ENCODE measurements at regions not wholly inside any gene's neighbourhood (a gene's known extent, or its start where the extent isn't known, plus 50 kb on each side); places are given as distances from the start of the nearest gene placed in this dataset.
"Not testable (repeated sequence)": the region's sequence is repeated elsewhere in the genome, so short reads cannot be mapped to it uniquely, and the experiment has no call there.

DNA sequence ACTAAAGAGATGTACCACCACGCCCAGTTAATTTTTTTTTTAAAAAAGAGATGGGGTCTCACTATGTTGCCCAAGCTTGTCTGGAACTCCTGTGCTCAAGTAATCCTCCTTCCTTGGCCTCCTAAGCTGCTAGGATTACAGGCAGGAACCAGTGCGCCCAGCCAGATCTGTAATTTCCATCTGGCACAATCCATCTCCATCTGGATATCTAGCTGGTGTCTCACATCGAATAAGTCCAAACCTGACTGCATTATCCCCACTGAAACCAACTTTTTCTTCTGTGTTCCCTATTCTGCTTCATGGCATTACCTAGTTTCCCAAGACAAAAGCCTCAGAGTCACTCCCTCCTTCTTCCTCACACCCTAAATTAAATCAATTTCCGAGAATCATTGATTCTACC, 125.8 kb upstream of the TEX13C start:
- no peak for FAIRE-seq
- DNase-seq (ENCODE audit: low spot score in 2 of 2): no peak

DNA sequence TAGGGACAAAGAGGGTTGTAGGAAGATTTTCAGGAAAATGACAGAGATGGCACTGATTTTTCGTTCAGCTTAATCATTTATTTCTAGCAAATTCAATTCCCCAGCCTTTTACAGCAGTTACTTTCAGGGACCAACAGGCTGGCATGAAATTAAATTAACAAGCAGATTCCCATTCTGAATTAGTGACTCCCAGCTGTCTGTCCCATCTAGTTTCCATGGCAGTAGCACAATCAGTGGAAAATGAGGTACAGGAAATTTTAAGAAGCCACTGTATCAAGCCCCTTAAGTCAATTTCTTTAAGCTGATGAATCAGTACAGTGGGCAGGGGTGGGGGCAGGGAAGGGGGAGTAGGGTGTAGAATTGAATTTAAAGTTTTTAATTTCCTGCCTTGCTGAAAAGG, 121.1 kb upstream of the TEX13C start:
- DNase-seq (ENCODE audit: low spot score in 2 of 2): no peak
- FAIRE-seq: no peak

DNA sequence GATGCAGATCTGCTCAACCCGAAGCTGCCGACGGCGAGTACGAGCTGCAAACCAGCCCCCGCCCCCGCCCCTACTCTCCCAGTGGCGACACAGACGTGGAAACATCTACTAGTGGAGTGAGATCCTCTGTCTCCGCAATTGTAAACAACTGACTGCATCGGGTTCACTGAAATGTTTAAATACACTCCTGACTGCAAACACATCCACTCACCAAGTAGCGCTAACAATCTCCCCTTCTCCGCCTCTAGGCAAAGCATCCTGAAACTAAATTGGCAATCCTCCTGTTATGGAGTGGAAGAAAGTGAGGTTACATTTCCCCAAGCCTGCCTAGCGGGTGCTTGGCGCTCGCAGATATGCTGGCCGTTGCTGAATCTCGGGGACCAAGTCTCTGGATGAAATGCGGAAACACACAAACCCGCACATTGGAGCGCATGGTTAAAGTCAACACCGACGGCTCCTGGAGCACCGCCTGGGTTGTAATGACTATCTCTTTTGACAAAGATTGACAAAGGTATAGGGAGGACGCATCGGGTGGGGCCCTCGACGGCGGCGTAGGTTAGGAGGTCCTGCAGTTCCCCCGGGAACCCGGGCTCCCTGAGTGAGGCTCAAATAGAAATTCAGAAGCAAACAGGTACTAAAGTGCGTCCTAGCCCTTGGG, 117.0 kb upstream of the TEX13C start:
- no peak for DNase-seq (ENCODE audit: low spot score in 2 of 2)
- FAIRE-seq: no peak

DNA sequence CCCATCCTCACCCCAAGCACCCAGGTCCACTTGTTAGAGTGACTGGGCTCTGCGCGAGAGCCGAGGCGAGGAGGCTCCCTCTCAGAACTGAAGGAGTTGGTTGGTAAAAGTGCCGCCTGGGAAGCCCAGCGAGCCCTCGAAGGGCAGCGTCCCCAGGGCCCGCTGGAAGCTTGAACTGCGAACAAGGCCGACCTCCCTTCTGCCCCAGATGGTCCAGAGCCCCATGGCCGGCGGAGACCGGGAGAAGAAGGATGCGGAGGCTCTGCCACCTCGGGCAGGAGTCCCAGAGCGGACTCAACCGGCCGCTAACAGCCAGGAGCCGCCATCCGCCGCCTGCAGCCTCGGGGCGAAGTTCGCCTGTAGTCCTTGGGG, 116.3 kb upstream of the TEX13C start:
- DNase-seq (ENCODE audit: low spot score in 2 of 2) (peak in 1 of 2 donors; percentile 0), FAIRE-seq (no peak)

DNA sequence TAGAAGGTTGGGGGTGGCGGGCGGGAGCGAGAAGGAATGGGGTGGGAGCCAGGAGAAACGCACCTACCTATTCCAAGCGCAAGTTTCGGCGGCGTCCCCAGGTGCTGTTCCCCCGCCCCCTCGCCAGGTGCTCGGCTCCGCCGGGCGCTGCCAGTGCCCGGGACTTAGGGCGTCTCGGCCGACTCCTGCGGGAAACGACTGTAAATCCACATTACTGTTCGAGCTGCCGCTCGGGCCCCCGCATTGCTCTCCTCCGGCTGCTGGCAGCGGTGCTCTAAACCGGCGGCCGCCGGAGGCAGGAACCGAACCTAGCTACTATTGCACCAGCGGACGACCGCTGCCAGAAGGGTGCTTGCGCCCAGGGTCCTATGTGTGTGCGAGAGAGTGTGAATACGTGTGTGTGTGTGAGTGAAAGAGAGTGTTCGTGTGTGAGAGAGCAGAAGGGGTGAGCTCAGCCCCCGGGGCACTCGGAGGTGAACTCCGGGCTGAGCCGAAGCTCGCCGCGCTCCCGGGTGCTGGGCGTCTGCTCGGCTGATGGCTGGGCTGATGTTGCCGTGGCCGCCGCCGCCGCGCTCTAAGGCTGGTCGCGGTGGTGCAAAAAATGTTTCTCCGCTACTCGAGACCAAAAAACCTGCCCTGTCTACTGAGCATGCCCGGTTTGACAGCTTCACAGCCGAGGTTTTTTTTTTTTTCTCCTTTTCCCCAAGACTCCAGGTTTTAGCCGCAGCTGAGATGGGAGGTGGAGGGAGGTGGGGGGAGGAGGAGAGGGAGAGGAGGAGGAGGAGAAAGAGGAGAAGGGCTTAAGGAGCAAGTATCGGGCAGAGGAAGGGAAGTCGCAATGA, 115.7 kb upstream of the TEX13C start:
- FAIRE-seq (no peak), DNase-seq (ENCODE audit: low spot score in 2 of 2) (peak in 1 of 2 donors; percentile 6)

DNA sequence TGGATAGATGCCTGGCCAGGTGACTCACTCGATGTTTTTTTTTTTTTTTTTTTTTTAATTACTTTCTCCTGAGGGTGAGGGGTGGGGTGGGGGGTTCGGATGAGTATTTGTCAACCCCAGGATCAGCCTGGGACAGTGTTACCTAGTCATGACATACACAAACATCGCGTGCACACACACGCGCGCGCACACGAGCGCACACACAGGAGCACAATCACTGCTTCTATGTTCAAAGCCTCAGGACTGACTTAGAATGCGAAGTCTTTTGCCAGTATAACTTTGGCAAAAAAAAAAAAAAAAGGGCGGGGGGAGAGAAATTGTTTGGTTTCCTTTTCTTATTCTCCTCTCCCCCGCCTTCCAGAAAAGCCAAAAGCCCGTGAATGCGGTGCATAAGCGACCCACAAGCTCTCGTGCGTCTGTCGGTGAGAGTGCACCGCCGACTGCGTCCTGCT, 115.0 kb upstream of the TEX13C start:
- DNase-seq (ENCODE audit: low spot score in 2 of 2): peak in 1 of 2 donors; percentile 1
- no peak for FAIRE-seq

DNA sequence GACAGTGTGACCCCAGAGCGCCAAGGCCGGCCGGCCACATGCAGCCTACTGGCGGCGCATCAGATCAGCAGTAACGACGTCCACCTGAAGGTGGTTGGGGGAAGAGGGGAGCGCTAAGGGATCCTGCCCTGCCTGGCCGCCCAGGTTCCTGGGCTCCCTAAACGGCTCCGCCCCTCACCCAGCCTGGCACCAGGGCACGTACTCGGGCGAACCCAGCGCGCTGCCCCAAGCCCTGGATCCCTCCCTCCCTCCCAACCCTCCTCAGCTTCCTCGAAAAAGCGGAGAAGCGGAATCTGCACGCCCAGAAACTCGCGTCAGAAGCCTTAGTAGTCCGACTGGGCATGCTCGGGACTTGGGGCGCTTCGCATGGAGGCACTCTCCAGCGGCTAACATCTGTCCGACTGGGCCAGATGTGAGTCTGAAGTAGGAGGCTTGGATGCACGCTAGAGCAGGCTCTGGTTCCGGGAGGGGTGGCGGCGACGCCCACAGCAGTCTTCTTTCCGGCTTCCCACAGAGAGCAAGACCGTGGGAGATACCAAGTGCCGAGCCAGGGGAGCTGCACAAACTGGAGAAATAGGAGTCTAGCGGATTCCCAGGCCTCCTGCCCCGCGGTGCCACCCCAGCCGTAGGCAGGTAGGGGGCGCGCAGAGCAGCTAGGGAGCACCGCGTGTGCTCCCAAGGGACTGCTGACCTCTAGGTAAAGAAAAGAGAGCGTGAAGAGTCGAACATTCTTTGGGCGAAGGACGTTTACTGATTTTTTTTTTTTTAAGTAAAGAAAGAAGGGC, 114.3 kb upstream of the TEX13C start:
- peak in 1 of 2 donors; percentile 13 for DNase-seq (ENCODE audit: low spot score in 2 of 2)

DNA sequence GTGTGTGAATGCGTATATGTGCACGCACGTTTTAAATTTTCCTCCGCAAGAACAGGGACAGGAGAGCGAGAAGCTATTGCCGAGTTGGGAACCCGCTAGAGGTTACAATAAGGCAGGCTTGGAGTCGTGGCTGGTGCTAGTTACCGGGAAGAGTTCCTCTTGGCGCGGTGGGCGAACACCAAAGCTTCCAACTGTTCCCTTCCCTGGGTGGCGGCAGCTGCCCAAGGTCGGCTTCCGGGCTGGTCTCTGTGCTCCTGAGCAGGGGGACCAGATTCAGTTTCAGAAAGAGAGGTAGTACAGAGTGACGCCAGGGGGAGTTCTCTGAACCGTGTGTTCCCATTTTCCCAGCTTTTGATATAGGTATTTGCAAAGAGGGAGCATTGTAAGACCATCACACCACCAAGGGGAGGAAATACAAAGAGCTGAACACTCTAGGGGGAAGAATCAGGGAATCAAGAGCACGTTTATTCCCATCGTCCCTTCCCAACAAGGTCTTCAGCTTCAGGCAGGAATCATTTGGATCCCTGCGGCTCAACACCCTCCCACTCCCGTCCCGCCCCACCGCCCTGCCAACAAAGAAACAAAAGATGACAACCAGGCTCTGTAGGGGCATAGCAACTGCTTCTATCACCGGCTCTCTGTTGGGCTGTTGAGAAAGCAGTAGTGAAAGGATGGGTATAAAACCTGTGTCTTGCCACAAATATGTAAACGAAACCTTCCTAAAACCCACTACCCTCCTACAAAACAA, 113.6 kb upstream of the TEX13C start:
- DNase-seq (ENCODE audit: low spot score in 2 of 2) (no peak), FAIRE-seq (no peak)

More for the DNA sequence above, 114.3 kb upstream of the TEX13C start:
- no peak for FAIRE-seq

DNA sequence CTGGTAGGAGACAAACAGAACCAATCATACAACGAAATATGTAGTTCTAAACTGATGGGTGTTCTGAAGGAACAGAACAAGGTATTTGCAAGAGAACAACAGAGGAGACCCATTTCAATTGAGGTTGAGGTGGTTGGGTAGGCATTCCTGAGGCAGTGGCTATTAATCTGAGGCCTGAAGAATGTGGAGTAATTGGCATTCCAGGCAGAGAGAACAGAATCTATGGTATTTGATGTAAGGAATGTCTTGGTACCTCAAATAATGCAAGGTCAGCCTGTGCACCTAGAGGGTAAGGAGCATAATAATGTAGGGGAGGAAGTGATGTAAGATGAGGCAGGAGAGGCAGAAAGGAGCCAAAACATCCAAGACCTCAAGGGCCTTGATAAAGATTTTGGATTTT, 109.5 kb upstream of the TEX13C start:
- no peak for FAIRE-seq

DNA sequence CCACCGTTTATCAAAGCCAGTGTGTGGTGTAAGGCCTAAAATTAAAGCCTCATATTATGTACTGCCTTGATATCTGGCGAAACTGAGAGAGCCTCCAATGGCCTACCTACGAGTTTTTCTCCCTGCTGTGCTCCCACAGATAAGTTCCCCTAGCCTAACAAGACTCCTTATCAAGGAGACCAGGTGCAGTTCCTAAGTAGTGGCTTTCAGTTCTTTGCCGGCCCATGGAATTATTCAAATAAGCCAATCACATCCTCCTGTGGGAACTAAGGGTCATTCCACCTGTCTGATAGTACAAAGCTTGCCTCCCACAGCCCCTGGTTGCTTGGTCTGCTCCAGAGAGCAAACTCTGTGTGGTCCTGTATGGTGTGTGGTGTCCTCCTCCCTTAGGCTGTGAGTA, 99.8 kb upstream of the TEX13C start:
- DNase-seq (ENCODE audit: low spot score in 2 of 2) (no peak), FAIRE-seq (no peak)

More for the DNA sequence above, 109.5 kb upstream of the TEX13C start:
- no peak for DNase-seq (ENCODE audit: low spot score in 2 of 2)

DNA sequence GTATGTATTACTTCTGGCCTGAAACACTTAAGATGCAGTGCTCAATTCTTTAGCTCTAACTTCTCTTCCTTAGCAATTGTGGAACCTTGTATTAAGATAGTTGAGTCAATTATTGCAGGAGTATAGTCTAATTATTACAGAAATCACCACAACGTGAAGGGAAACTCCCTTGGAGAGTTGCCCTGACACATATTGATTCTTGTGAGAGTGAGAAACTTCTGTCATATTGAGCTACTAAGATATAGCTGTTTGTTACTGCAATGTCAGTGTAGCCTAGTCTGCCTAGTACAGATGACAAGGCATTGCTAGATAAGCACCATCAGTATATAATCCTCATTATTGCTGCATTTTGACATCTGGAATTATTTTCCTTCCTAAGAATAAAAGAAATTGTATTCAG, 82.7 kb upstream of the TEX13C start:
- DNase-seq (ENCODE audit: low spot score in 2 of 2) (no peak), FAIRE-seq (no peak)

DNA sequence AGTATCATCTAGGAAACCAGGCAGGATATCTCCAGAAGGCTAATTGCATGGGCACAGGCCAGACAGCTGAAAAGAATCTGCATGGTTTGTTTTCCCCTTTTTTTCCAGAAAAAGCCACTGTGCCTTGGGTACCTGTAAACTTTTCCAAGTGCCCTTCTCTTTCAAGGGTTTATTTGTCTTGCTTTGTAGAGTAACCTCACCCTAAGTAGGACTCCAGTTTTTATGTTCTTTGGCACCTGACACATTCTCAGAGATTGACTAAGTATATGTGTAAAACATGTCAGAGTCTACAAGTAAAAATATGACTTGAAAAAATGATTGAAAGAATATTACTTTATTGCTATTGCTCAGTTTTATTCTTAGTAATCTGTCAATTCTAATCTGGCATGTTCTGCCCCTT, 70.7 kb upstream of the TEX13C start:
- FAIRE-seq (no peak), DNase-seq (ENCODE audit: low spot score in 2 of 2) (no peak)

DNA sequence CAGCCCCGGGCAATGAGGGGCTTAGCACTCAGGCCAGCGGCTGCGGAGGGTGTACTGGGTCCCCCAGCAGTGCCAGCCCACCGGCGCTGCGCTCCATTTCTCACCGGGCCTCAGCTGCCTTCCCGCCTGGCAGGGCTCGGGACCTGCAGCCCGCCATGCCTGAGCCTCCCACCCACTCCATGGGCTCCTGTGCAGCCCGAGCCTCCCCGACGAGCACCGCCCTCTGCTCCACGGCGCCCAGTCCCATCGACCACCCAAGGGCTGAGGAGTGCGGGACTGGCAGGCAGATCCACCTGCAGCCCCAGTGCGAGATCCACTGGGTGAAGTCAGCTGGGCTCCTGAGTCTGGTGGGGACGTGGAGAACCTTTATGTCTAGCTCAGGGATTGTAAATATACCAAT, 63.9 kb upstream of the TEX13C start:
- not testable (repeated sequence) for DNase-seq (ENCODE audit: low spot score in 2 of 2); FAIRE-seq

DNA sequence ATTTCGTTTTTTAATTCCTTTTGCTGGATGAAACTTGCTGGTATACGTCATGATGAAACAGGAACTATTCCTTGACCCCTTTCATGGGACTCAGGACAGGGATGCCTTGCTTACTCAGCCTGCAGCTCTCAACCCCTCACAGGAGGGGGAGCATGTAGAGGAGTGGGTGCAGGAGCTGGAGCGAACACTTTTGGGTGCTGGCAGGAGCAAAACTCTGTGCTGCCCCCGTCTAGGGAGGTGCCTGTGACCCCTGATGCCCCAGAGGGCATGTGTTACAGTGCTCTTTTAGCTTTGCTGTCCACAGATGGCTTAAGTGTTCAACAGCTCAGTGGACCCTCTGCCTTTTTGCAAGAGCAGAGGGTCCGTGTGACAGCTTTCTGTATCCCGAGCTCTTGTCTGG, 56.8 kb upstream of the TEX13C start:
- no peak for DNase-seq (ENCODE audit: low spot score in 2 of 2)
- FAIRE-seq: no peak

DNA sequence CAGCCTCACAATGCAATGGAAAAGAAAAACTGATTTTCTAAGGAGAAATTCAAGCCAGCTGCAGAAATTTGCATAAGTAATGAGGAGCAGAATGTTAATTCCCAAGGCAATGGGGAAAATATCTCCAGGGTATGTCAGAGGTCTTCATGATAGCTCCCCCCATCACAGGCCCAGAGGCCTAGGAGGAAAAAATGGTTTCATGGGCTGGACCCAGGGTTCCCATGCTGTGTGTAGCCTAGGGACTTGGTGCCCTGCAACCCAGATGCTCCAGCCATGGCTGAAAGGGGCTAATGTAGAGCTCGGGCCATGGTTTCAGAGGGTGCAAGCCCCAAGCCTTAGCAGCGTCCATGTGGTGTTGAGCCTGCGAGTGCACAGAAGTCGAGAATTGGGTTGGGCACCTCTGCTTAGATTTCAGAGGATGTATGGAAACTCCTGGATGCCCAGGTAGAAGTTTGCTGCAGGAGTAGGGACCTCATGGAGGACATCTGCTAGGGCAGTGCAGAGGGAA, 53.5 kb upstream of the TEX13C start:
- FAIRE-seq: no peak
- DNase-seq (ENCODE audit: low spot score in 2 of 2): no peak
